Raji (cell line): ENCODE measurements at regions not wholly inside any gene's neighbourhood (a gene's known extent, or its start where the extent isn't known, plus 50 kb on each side); places are given as distances from the start of the nearest gene placed in this dataset.

Experiments
- POLR2A ChIP-seq: IDR thresholded peaks from 2 replicates; pipeline ENCODE4 v1.6.1; 2011; ENCODE audit warnings: low read depth, low read length, control low read depth; ENCODE audit not compliant: insufficient read depth

- no peak for TF ChIP-seq POLR2A
Observed at GRCh38 chr1:55478742-55479141, 263.6 kb upstream of the USP24 start.

- TF ChIP-seq POLR2A = no peak
Observed at GRCh38 chr1:55477953-55478352, 262.8 kb upstream of the USP24 start.

GRCh38 chr1:55476445-55477015, 261.4 kb upstream of the USP24 start:
- no peak for TF ChIP-seq POLR2A

- TF ChIP-seq POLR2A = no peak
Observed at GRCh38 chr1:55474168-55474786, 259.1 kb upstream of the USP24 start.

GRCh38 chr1:55473661-55474060, 258.5 kb upstream of the USP24 start:
- TF ChIP-seq POLR2A = no peak

GRCh38 chr1:55472784-55473183, 257.6 kb upstream of the USP24 start:
- TF ChIP-seq POLR2A = no peak

GRCh38 chr1:55472115-55472514, 257.0 kb upstream of the USP24 start:
- TF ChIP-seq POLR2A = no peak

- TF ChIP-seq POLR2A = no peak
Observed at GRCh38 chr1:55468142-55468795, 253.1 kb upstream of the USP24 start.

- TF ChIP-seq POLR2A = no peak
Observed at GRCh38 chr1:55466921-55467320, 251.8 kb upstream of the USP24 start.

GRCh38 chr1:55466373-55466772, 251.2 kb upstream of the USP24 start:
- no peak for TF ChIP-seq POLR2A

GRCh38 chr1:55464550-55464949, 249.4 kb upstream of the USP24 start:
- TF ChIP-seq POLR2A = no peak

GRCh38 chr1:55463814-55464475, 248.8 kb upstream of the USP24 start:
- no peak for TF ChIP-seq POLR2A

- no peak for TF ChIP-seq POLR2A
Observed at GRCh38 chr1:55457874-55458273, 242.7 kb upstream of the USP24 start.

GRCh38 chr1:55456971-55457370, 241.8 kb upstream of the USP24 start:
- no peak for TF ChIP-seq POLR2A

GRCh38 chr1:55448261-55448660, 233.1 kb upstream of the USP24 start:
- no peak for TF ChIP-seq POLR2A

- TF ChIP-seq POLR2A = no peak
Observed at GRCh38 chr1:55447488-55447887, 232.3 kb upstream of the USP24 start.
